HEK293 (cell line): ENCODE measurements at regions not wholly inside any gene's neighbourhood (a gene's known extent, or its start where the extent isn't known, plus 50 kb on each side); places are given as distances from the start of the nearest gene placed in this dataset.

Experiments
- CTCF ChIA-PET: fragments of 350-600 bp; formaldehyde crosslinking; extraction: SDS; loops from one replicate; lab custom pipeline; 2021; ENCODE audit warnings: antibody characterized with exemption; lab: Yijun Ruan, JAX
- POLR2A ChIA-PET: fragments of 300-600 bp; formaldehyde crosslinking; extraction: SDS; loops from one replicate; lab custom pipeline; 2020; ENCODE audit warnings: antibody characterized with exemption, inconsistent platforms; lab: Yijun Ruan, JAX
- H3K27ac ChIP-seq: fragments of 200-500 bp; sonication (Bioruptor generic); 2 replicates; pipeline ENCODE4 v1.5.1; 2014; ENCODE audit warnings: low read depth, low read length, control low read depth, inconsistent platforms; ENCODE audit errors: extremely low read depth
- H3K36me3 ChIP-seq, 2 experiments: fragments of 200-500 bp in 1 of 2; sonication (Bioruptor generic) in 1 of 2; 1 replicate in 1 of 2; 2 replicates in 1 of 2; pipeline ENCODE4 v1.5.1; 2014 to 2017; ENCODE audit warnings: inconsistent platforms in 2 of 2, low read length in 2 of 2; ENCODE audit not compliant: control insufficient read depth in 2 of 2, insufficient read depth in 1 of 2
- H3K4me1 ChIP-seq: fragments of 200-500 bp; sonication (Bioruptor generic); 2 replicates; pipeline ENCODE4 v1.5.1; 2014; ENCODE audit warnings: mild to moderate bottlenecking, low read length, inconsistent platforms; ENCODE audit not compliant: control insufficient read depth, insufficient read depth
- H3K4me3 ChIP-seq: 2 replicates; pipeline ENCODE4 v1.5.1; 2011; ENCODE audit warnings: low read depth, mild to moderate bottlenecking, control low read depth, low read length, moderate library complexity
- H3K9me3 ChIP-seq: fragments of 200-500 bp; sonication (Bioruptor generic); 2 replicates; pipeline ENCODE4 v1.5.1; 2014; ENCODE audit warnings: low read depth, low read length, inconsistent platforms; ENCODE audit not compliant: control insufficient read depth, insufficient read depth
- CTCF ChIP-seq: fragments of 450-650 bp; formaldehyde crosslinking; IDR thresholded peaks from 2 replicates; pipeline ENCODE4 v1.5.1; 2016; ENCODE audit warnings: missing biosample characterization, missing genetic modification characterization
- KLF9 ChIP-seq: fragments of 450-650 bp; formaldehyde crosslinking; IDR thresholded peaks from 2 replicates; pipeline ENCODE4 v1.5.1; 2016; ENCODE audit warnings: missing biosample characterization, missing genetic modification characterization, low read depth
- PRDM1 ChIP-seq: fragments of 450-650 bp; formaldehyde crosslinking; IDR thresholded peaks from 2 replicates; pipeline ENCODE4; 2016; ENCODE audit warnings: missing biosample characterization, missing genetic modification characterization
- TRIM28 ChIP-seq: IDR thresholded peaks from 2 replicates; pipeline ENCODE4 v1.6.1; 2011; ENCODE audit warnings: low read length, control low read depth, borderline replicate concordance
- ZBTB1 ChIP-seq: fragments of 450-650 bp; formaldehyde crosslinking; IDR thresholded peaks from 2 replicates; pipeline ENCODE4 v1.5.1; 2016; ENCODE audit warnings: missing biosample characterization, missing genetic modification characterization
- ZBTB48 ChIP-seq: fragments of 450-650 bp; formaldehyde crosslinking; IDR thresholded peaks from 2 replicates; pipeline ENCODE4 v1.5.1; 2016; ENCODE audit warnings: missing biosample characterization, missing genetic modification characterization
- ZBTB49 ChIP-seq: fragments of 450-650 bp; formaldehyde crosslinking; IDR thresholded peaks from 2 replicates; pipeline ENCODE4 v1.5.1; 2016; ENCODE audit warnings: missing biosample characterization, missing genetic modification characterization, low read depth
- ZFP3 ChIP-seq: fragments of 450-650 bp; formaldehyde crosslinking; IDR thresholded peaks from 2 replicates; pipeline ENCODE4 v1.5.1; 2016; ENCODE audit warnings: low read depth, missing biosample characterization, missing genetic modification characterization
- ZNF2 ChIP-seq: fragments of 450-650 bp; formaldehyde crosslinking; IDR thresholded peaks from 2 replicates; pipeline ENCODE4 v1.5.1; 2016; ENCODE audit warnings: missing biosample characterization, missing genetic modification characterization
- ZNF239 ChIP-seq: fragments of 450-650 bp; formaldehyde crosslinking; IDR thresholded peaks from 2 replicates; pipeline ENCODE4 v1.5.1; 2016; ENCODE audit warnings: missing biosample characterization, missing genetic modification characterization
- ZNF274 ChIP-seq, 2 experiments: fragments of 200-500 bp in 1 of 2; fragments of 450-650 bp in 1 of 2; sonication (Bioruptor generic) in 1 of 2; formaldehyde crosslinking in 1 of 2; IDR thresholded peaks; 2 replicates each; pipeline versions ENCODE4 v1.5.1 to v1.6.1; 2014 to 2016; ENCODE audit warnings: borderline replicate concordance in 1 of 2, inconsistent platforms in 1 of 2, low read length in 1 of 2, missing biosample characterization in 1 of 2, missing genetic modification characterization in 1 of 2
- ZNF404 ChIP-seq: fragments of 450-650 bp; formaldehyde crosslinking; IDR thresholded peaks from 2 replicates; pipeline ENCODE4 v1.5.1; 2017; ENCODE audit warnings: missing biosample characterization, missing genetic modification characterization
- ZNF423 ChIP-seq: fragments of 450-650 bp; formaldehyde crosslinking; IDR thresholded peaks from 2 replicates; pipeline ENCODE4 v1.5.1; 2016; ENCODE audit warnings: missing biosample characterization, missing genetic modification characterization
- ZNF623 ChIP-seq: fragments of 450-650 bp; formaldehyde crosslinking; IDR thresholded peaks from 2 replicates; pipeline ENCODE4 v1.5.1; 2016; ENCODE audit warnings: missing biosample characterization, missing genetic modification characterization
- ZNF785 ChIP-seq: fragments of 450-650 bp; formaldehyde crosslinking; IDR thresholded peaks from 2 replicates; pipeline ENCODE4 v1.5.1; 2016; ENCODE audit warnings: missing biosample characterization, missing genetic modification characterization

- ChIA-PET CTCF (interaction anchor here (0.8 kb wide), 1 partner anchor 91 kb away, joined by 3 read pairs; no protein-coding TSS in a partner anchor), POLR2A (no interaction called here)
- Histone ChIP-seq H3K9me3 (no peaks in the 10 kb centered on the region), H3K4me3 (no peak overlapping the region), H3K36me3 (no peaks in the 10 kb centered on the region), H3K27ac (no peak overlapping the region)
- TF ChIP-seq ZBTB1 (tag by site-specific recombination): no peak
- TF ChIP-seq ZBTB49: no peak
- no peak for TF ChIP-seq ZNF2
- TF ChIP-seq ZBTB48 (tag by site-specific recombination): no peak
- no peak for TF ChIP-seq ZNF239
- TF ChIP-seq, all 188 proteins: peak for 0
- no peaks in the 10 kb centered on the region for H3K4me1 ChIP-seq
These were observed 59.2 kb downstream of the RGS12 start for GRCh38 chr4:3351997-3352396.

GRCh38 chr4:3352505-3352904, 59.7 kb downstream of the RGS12 start:
- Histone ChIP-seq H3K36me3 (no peaks in the 10 kb centered on the region), H3K9me3 (no peaks in the 10 kb centered on the region), H3K4me1 (no peaks in the 10 kb centered on the region), H3K27ac (no peak overlapping the region), H3K4me3 (no peak overlapping the region)
- ChIA-PET CTCF (no interaction called here), POLR2A (no interaction called here)
- TF ChIP-seq ZNF404 (no peak), TRIM28 (no peak), ZNF785 (no peak), ZNF623 (tag by site-specific recombination) (no peak), ZNF423 (tag by site-specific recombination) (no peak), ZNF274 (IDR thresholded peaks at IDR 0.05; ENCODE audit: low read length) (no peak), ZNF274 (tag by site-specific recombination; IDR thresholded peaks at IDR 0.05; ENCODE audit: borderline replicate concordance) (no peak), PRDM1 (tag by site-specific recombination) (no peak), ZNF239 (no peak), ZFP3 (tag by site-specific recombination) (no peak)

GRCh38 chr4:3352941-3353594, 60.2 kb downstream of the RGS12 start:
- Histone ChIP-seq H3K9me3 (no peaks in the 10 kb centered on the region), H3K27ac (no peak overlapping the region)
- POLR2A ChIA-PET: no interaction called here
- no peak for TF ChIP-seq KLF9 (tag by site-specific recombination)
- TF ChIP-seq CTCF (tag by site-specific recombination): no peak
- TF ChIP-seq, all 188 proteins: peak for 0
- Histone ChIP-seq H3K36me3 (no peaks in the 10 kb centered on the region), H3K4me3 (no peak overlapping the region), H3K4me1 (no peaks in the 10 kb centered on the region)
- CTCF ChIA-PET: interaction anchor here (0.6 kb wide), 1 partner anchor 279 kb away, joined by 3 read pairs; the partner anchor contains the start of gene HTT-AS
